Central memory CD8-positive, alpha-beta T cell (primary cell): ENCODE measurements at regions not wholly inside any gene's neighbourhood (a gene's known extent, or its start where the extent isn't known, plus 50 kb on each side); places are given as distances from the start of the nearest gene placed in this dataset.

Experiments
- ATAC-seq: fragments of 150-1000 bp; cut with Tn5 transposase; replicated peaks from 2 replicates; pipeline ENCODE4 v1.10.0; 2022; ENCODE audit warnings: mild to moderate bottlenecking, moderate FRiP score, moderate number of reproducible peaks; ENCODE audit not compliant: poor library complexity, severe bottlenecking; ENCODE audit errors: extremely low read depth
- DNase-seq, 2 donors: peaks; one replicate each; pipeline ENCODE4 v3.0.0; 2021; ENCODE audit warnings: low spot score in 2 of 2
- H3K27ac Mint-ChIP-seq: one replicate; pipeline ENCODE4 v1.8.0; 2022; ENCODE audit warnings: low read depth, mild to moderate bottlenecking, moderate library complexity, mixed read lengths
- H3K27me3 Mint-ChIP-seq: one replicate; pipeline ENCODE4 v1.8.0; 2022; ENCODE audit warnings: mixed read lengths
- H3K36me3 Mint-ChIP-seq: one replicate; pipeline ENCODE4 v1.8.0; 2022; ENCODE audit warnings: mild to moderate bottlenecking, moderate library complexity, mixed read lengths; ENCODE audit not compliant: insufficient read depth
- H3K4me1 Mint-ChIP-seq: one replicate; pipeline ENCODE4 v1.8.0; 2022; ENCODE audit warnings: mixed read lengths
- H3K4me3 Mint-ChIP-seq: one replicate; pipeline ENCODE4 v1.8.0; 2022; ENCODE audit warnings: mild to moderate bottlenecking, moderate library complexity, mixed read lengths
- H3K9me3 Mint-ChIP-seq: one replicate; pipeline ENCODE4 v1.8.0; 2022; ENCODE audit warnings: mixed read lengths

DNA sequence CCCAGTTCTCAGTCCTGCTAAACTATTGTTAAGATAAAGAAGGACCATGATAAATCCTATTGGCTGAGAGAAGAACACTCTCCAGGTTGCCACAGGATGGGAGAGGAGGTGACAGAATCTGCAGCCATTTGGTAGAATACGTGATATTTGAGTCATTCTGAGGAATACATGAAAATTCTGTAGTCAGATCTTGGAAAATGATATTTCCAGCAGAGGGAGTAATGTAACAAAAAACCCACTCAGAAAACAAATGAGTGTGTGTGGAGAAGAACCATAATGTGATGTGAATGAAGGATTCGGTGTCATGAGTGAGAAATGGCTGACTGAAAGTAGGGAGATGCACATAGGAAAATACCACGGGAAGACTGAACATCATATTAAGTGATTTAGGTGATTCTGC lies 128.5 kb upstream of the PFKP start:
- Mint-ChIP-seq H3K36me3 (no peaks in the 10 kb centered on the region), H3K4me1 (no peaks in the 10 kb centered on the region), H3K9me3 (no peaks in the 10 kb centered on the region), H3K27me3 (peaks cover 63% of the 10 kb centered on the region), H3K27ac (no peak overlapping the region), H3K4me3 (no peak overlapping the region)
- no peak for DNase-seq
- no peak for ATAC-seq

DNA sequence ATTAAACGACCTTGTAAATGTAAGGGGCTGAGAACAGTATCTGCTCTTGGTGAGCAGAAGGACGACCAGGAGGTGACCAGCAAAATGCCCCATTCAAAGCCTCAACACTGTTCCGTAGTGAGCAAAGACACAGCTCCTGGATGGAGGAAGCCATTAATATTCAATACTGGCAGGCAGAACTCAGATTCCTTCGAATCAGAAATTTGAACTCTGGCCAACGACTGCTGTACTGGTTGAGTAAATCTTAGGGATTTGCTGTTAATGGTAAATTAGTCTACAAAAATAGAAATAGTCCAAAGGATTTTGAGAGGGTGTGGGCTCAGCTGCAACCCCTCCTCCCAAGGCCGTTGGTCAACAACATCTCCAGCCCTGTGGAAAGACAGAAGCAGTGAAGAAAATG lies 130.5 kb upstream of the PFKP start:
- no peak for ATAC-seq

DNA sequence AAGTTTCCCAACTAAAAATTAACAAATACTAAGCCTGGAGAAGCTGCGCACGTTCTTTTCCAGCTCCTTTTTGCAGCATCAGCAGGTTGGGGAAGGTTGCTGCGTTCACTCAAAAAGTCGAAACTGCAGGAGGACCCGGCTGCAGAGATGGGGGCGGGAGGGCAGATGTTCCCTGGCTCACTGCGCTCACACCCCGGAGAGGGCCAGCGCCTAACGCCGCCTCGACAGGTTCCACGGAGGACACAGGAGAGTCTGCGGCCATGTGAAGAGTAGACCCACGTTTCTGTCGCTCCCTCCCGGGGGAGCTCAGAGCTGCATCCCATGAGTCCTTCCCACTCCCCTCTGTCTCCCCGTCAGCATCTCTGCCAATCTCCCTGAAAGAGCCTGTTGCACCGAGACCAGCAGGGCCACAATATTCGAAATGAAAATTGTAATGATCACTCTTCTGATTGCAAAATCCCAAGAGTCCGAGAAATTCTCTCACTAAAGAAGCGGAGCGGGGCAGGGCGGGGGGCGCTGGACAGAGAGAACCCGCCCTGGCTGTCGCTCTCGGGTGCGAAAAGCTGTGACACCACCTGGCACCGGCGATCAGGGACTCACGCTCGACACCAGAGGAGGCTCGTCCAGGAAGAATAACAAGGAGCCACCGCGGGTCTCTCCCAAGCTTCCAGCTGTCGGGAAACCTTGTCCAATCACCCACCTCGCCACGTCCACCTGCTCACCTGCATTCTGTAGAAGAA lies 131.5 kb upstream of the PFKP start:
- Mint-ChIP-seq H3K36me3 (no peaks in the 10 kb centered on the region), H3K4me3 (no peak overlapping the region), H3K9me3 (no peaks in the 10 kb centered on the region), H3K27ac (no peak overlapping the region), H3K27me3 (peaks cover 49% of the 10 kb centered on the region), H3K4me1 (no peaks in the 10 kb centered on the region)
- ATAC-seq (no peak), DNase-seq (no peak)

More for the DNA sequence above, 130.5 kb upstream of the PFKP start:
- H3K36me3 Mint-ChIP-seq, result no peaks in the 10 kb centered on the region
- H3K4me1 Mint-ChIP-seq, result no peaks in the 10 kb centered on the region
- no peaks in the 10 kb centered on the region for H3K9me3 Mint-ChIP-seq
- H3K4me3 Mint-ChIP-seq, result no peak overlapping the region
- peaks cover 59% of the 10 kb centered on the region for H3K27me3 Mint-ChIP-seq
- DNase-seq, result no peak
- no peak overlapping the region for H3K27ac Mint-ChIP-seq

DNA sequence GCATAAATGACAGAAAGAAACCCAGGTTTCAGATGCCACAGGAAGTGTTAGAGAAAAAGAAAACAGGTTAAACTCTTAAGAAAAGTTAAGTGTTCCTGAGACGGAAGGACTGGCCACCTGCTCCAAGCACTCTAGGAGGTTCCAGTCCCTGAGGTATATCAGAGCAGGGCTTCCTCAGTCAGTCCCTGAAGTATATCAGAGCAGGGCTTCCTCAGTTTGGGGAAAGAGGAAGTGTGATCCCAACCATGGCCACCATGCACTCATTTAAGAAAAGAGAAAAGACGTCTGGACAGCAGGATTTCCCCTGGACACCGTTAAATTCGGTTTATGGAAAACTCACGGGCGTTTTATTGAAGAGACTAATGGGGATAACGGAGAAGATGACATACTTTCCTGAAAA lies 133.4 kb upstream of the PFKP start:
- no peaks in the 10 kb centered on the region for H3K36me3 Mint-ChIP-seq
- no peak for ATAC-seq
- no peak for DNase-seq
- no peaks in the 10 kb centered on the region for H3K9me3 Mint-ChIP-seq
- no peak overlapping the region for H3K4me3 Mint-ChIP-seq
- H3K4me1 Mint-ChIP-seq, result no peaks in the 10 kb centered on the region
- peaks cover 45% of the 10 kb centered on the region for H3K27me3 Mint-ChIP-seq
- H3K27ac Mint-ChIP-seq, result no peak overlapping the region

DNA sequence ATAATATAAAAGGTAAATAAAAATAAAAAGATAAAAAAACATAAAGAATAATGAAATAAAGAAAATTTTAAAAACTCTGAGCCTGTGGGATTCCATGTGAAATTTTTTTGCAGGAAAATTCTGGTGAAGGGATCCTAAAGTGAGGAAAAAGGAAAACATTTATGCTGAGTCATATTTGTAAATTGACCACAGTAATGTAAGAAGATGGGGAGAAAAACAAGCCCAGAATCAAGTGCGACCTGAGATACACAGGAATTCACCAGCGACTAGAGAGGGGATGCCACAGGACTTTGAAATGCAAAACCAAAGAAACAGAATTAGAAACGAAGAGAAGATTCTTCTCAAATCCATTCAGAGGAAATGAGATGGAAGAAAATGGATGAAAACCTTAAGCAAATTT lies 133.8 kb upstream of the PFKP start:
- no peak overlapping the region for H3K27ac Mint-ChIP-seq
- H3K4me3 Mint-ChIP-seq, result no peak overlapping the region
- peaks cover 1% of the 10 kb centered on the region for H3K4me1 Mint-ChIP-seq
- H3K36me3 Mint-ChIP-seq, result no peaks in the 10 kb centered on the region
- peaks cover 45% of the 10 kb centered on the region for H3K27me3 Mint-ChIP-seq
- H3K9me3 Mint-ChIP-seq, result no peaks in the 10 kb centered on the region
- DNase-seq (no peak), ATAC-seq (no peak)

DNA sequence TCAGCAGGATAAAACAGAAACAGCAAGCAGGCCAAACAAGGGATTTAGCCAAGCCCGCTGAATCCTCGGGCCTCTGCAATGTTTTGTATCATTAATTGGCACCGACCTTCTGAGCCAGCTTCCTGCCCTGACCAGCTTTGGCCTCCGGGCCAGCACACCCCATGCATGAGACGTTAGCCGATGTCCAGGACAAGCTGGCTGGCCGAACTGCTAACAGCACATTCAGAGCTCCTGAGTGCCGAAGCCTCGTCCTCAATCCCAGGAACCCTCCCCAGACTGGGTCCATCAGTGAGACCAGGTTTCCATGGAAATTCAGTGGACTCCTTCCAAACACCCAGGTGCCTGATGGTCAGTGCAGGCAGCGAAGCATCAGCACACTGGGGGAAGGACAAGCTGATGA lies 134.3 kb upstream of the PFKP start:
- peaks cover 6% of the 10 kb centered on the region for H3K4me1 Mint-ChIP-seq
- H3K4me3 Mint-ChIP-seq, result no peak overlapping the region
- no peak overlapping the region for H3K27ac Mint-ChIP-seq
- H3K9me3 Mint-ChIP-seq, result no peaks in the 10 kb centered on the region
- DNase-seq (no peak), ATAC-seq (no peak)
- no peaks in the 10 kb centered on the region for H3K36me3 Mint-ChIP-seq
- peaks cover 45% of the 10 kb centered on the region for H3K27me3 Mint-ChIP-seq

DNA sequence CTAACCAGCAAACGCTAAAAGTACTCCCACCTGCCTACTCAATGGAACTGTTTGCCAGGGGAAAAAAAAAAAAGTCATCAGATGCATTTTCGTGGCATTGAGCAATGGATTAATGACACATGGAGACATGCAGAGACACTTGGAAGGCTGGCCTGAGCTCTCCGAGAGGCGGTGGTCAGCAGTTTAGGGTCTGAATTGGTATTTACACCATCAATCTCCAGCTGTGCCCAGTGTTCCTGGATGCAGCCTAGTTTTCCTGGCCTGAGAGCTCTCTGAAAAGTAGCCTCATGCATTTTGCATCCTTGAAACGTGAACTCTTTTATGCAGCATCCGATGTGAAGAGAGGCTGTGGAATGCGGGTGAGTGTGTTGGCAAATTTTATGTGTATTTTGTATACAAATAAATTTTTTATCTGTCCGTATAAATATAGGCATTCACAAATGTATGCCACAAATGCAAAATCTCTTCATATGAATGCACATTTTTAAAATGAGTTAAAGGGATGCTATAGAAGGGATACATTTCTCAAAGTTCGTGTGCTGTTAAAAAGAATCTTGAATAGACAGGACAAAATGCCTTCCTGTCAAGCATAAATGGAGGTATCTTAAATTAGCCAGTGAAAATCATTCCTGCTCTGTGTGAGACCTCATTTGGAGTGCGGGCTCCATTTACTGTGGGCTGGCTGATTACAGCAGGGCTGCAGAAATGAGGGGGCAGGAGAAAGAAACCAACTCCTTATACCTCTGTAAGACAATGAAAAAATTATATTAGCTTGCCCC lies 137.7 kb upstream of the PFKP start:
- Mint-ChIP-seq H3K36me3 (no peaks in the 10 kb centered on the region), H3K27me3 (peaks cover 57% of the 10 kb centered on the region), H3K4me1 (peaks cover 7% of the 10 kb centered on the region), H3K9me3 (no peaks in the 10 kb centered on the region), H3K4me3 (no peak overlapping the region), H3K27ac (no peak overlapping the region)
- DNase-seq, result no peak
- ATAC-seq, result no peak

DNA sequence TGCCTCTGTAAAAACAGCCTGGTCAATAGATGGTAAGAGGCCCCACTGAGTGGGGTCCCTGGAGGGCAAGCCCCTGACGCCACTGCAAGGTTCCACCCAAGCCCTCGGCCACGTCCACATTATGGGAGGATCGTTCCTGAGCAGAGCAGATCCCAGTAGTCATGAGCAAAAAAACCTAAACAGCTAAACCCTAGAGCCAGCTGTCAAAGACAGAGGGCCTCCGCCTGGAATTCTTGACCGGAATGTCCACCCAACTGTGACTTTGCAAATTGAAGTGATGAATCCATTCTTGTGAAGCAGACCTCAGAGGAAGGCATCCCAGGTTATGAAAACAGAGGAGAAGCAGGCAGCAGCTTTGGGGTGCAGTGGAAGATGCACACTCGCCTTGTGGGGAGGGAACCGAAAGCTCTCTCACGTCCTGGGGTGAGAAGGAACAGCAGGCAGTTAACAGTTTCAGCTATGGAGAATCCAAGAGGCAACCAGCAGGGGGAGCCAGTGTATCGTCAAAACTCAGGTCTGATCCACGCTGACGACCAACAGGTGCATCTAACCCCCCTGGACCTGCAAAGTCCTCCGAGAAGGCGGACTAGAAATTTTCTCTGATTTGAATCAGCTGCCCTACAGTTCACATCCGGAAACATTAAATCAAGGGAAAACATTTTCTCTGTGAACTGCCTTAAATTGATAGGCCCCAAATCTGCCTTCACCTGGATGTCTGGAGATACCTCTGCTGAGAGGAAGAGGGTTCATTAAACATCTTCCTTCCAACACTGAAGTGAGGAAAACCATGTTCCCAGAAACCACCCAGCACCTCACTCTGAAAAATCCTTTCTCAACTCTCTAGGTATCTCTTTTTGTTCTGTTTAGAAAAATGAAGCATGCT lies 139.1 kb upstream of the PFKP start:
- Mint-ChIP-seq H3K27me3 (peaks cover 55% of the 10 kb centered on the region), H3K9me3 (no peaks in the 10 kb centered on the region), H3K36me3 (no peaks in the 10 kb centered on the region), H3K4me3 (no peak overlapping the region), H3K27ac (no peak overlapping the region), H3K4me1 (peaks cover 7% of the 10 kb centered on the region)
- DNase-seq (no peak), ATAC-seq (no peak)

DNA sequence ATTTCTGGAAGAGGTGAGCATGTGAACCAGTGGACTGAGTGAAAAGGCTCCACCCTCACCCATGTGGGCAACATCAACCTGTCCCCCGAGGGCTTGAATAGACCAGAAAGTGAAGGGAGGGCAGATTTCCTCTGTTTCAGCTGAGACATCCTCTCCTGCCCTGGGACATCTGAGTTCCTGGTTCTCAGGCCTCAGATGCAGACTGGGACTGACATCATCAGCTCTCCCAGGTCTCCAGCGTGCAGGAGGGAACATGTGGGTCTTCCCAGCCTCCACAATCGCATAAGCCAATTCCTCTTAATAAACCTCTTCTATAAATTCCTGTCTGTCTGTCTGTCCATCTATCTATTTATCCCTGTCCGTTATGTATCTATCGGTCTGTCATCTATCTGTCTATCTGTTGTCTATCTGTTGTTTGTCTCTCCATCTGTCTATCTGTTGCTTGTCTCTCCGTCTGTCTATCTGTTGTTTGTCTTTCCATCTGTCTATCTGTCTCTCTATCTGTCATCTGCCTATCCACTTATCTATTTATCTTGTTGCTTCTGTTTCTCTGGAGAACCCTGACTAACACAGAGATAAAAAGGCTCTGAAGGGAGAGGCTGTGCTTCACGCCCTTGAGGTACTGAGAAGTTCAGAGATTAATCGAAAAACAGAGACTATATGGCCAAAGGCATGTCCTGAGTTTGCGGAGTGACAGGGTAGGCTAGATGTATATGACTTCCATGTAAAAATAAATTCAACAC lies 140.3 kb upstream of the PFKP start:
- H3K4me1 Mint-ChIP-seq, result peaks cover 7% of the 10 kb centered on the region
- DNase-seq (no peak), ATAC-seq (no peak)
- no peaks in the 10 kb centered on the region for H3K36me3 Mint-ChIP-seq
- H3K27ac Mint-ChIP-seq, result no peak overlapping the region
- no peak overlapping the region for H3K4me3 Mint-ChIP-seq
- H3K9me3 Mint-ChIP-seq, result no peaks in the 10 kb centered on the region
- peaks cover 53% of the 10 kb centered on the region for H3K27me3 Mint-ChIP-seq

DNA sequence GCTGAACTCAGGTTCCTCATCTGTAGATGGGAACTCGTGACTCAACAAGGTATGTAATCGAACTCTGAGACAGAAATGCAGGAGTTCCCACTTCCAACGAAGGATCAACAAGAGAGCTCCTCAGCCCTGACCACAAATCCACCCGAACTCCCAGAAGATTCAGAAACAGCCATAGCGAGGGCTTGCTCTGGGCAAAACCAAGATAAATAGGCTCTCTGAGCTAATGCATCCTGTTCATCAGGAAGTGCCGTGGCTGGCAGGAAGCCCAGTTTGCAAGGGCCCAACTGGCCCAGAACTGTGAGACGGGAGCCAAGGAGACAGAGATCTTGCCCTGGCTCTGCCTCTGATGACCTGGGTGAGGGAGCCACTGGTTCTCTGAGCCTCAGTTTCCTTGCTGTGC lies 141.7 kb upstream of the PFKP start:
- Mint-ChIP-seq H3K27me3 (peaks cover 68% of the 10 kb centered on the region), H3K27ac (no peak overlapping the region), H3K4me1 (peaks cover 7% of the 10 kb centered on the region), H3K4me3 (no peak overlapping the region), H3K9me3 (no peaks in the 10 kb centered on the region), H3K36me3 (no peaks in the 10 kb centered on the region)
- DNase-seq, result no peak
- no peak for ATAC-seq

DNA sequence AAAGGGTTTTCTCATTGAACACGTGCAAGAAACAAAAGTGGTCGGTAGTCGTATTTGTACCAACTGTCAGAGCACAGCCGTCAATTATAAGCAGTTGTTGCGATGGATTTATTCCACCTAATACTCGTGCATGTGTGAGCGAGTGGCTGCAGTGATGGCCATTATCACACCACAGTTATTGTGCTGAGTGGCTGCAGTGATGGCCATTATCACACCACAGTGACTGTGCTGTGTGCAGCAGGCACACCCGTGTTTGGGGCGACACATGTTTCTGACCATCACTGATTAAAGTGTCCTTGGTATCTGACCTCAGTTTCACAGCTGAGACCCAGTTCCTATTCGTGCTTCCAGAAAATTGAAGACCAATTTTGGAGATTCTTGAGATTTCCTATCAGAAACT lies 142.9 kb upstream of the PFKP start:
- peaks cover 7% of the 10 kb centered on the region for H3K4me1 Mint-ChIP-seq
- H3K27ac Mint-ChIP-seq, result no peak overlapping the region
- H3K36me3 Mint-ChIP-seq, result no peaks in the 10 kb centered on the region
- ATAC-seq (no peak), DNase-seq (no peak)
- H3K9me3 Mint-ChIP-seq, result no peaks in the 10 kb centered on the region
- H3K27me3 Mint-ChIP-seq, result peaks cover 68% of the 10 kb centered on the region
- H3K4me3 Mint-ChIP-seq, result no peak overlapping the region
